ENCODE measurements at regions not wholly inside any gene's neighbourhood (a gene's known extent, or its start where the extent isn't known, plus 50 kb on each side); places are given as distances from the start of the nearest gene placed in this dataset.

- H2BK120ac ChIP-seq (ENCODE audit: low read depth, low read length, poor library complexity, severe bottlenecking) = no peak overlapping the region
- H2BK5ac ChIP-seq (ENCODE audit: insufficient read length, low read length) = no peak overlapping the region
- no peaks in the 10 kb centered on the region; the same call in 1 of the 2 replicates for H3K4me1 ChIP-seq (ENCODE audit: insufficient read depth, low read length)
- no peak overlapping the region for H4K5ac ChIP-seq (ENCODE audit: insufficient read length, low read depth, low read length)
- no peaks in the 10 kb centered on the region for H3K36me3 Mint-ChIP-seq (ENCODE audit: insufficient read depth in 1 of 3, low read depth in 3 of 3)
- no peaks in the 10 kb centered on the region for H3K9me3 ChIP-seq (ENCODE audit: control insufficient read depth, low read depth, low read length)
- no peak overlapping the region for H3K14ac ChIP-seq (ENCODE audit: insufficient read depth, low read length)
- WGBS (ENCODE audit: extremely low coverage, insufficient read length, low lambda C conversion rate) = no CpG with 5 or more reads among the region's 1 CpG
- TF ChIP-seq CTCF (conservative IDR thresholded peaks at IDR 0.05) = no peak
- H4K91ac ChIP-seq (ENCODE audit: insufficient read length, low read depth, low read length) = no peak overlapping the region
- no peak overlapping the region for H4K8ac ChIP-seq (replicated peaks; ENCODE audit: insufficient read length, low read depth, low read length)
- H2BK15ac ChIP-seq (ENCODE audit: low read depth, low read length) = no peak overlapping the region
- H2AFZ ChIP-seq (ENCODE audit: low read length) = no peak overlapping the region
- H3K4ac ChIP-seq (ENCODE audit: low read depth, low read length) = no peak overlapping the region
- no peak overlapping the region for H3K9ac ChIP-seq (ENCODE audit: extremely low read depth, insufficient read length, low read length)
- H3K79me2 ChIP-seq (ENCODE audit: insufficient read depth, low read length) = no peaks in the 10 kb centered on the region
- no peak overlapping the region for H2BK20ac ChIP-seq (ENCODE audit: low read depth, low read length, poor library complexity, severe bottlenecking)
- no peaks in the 10 kb centered on the region for H3K79me1 ChIP-seq (ENCODE audit: insufficient read depth, low read depth, low read length, poor library complexity, severe bottlenecking)
- no peaks in the 10 kb centered on the region for H3K27me3 ChIP-seq (ENCODE audit: insufficient read depth, low read length)
- H3K23ac ChIP-seq (ENCODE audit: insufficient read length, low read depth, low read length) = no peak overlapping the region
- no peak overlapping the region for H2AK5ac ChIP-seq (ENCODE audit: insufficient read length, low read length)
- H3K9me3 Mint-ChIP-seq = no peaks in the 10 kb centered on the region; a peak in 1 of 5 replicates
- H3K23me2 ChIP-seq (ENCODE audit: insufficient read length, low read depth, low read length, poor library complexity, severe bottlenecking) = no peaks in the 10 kb centered on the region
- no peak overlapping the region for H2BK12ac ChIP-seq (ENCODE audit: insufficient read length, low read depth, low read length)
- H3K27ac ChIP-seq (ENCODE audit: insufficient read length, low read depth, low read length) = no peak overlapping the region
- H3K56ac ChIP-seq (ENCODE audit: insufficient read length, low read depth, low read length) = no peak overlapping the region
- DNase-seq = no peak
- H4K20me1 ChIP-seq (ENCODE audit: control insufficient read depth, insufficient read depth, insufficient read length) = no peaks in the 10 kb centered on the region
- H3T11ph ChIP-seq (ENCODE audit: low read length) = no peak overlapping the region
- H3K27ac Mint-ChIP-seq = no peak overlapping the region
- peaks cover 4 to 5% of the 10 kb centered on the region in 2 experiments for H3K4me1 Mint-ChIP-seq
- H3K18ac ChIP-seq (ENCODE audit: insufficient read length, low read depth, low read length) = no peak overlapping the region
- no peak overlapping the region for H3K4me2 ChIP-seq (ENCODE audit: insufficient read depth, insufficient read length, low read length)
- H3K4me3 Mint-ChIP-seq = no peak overlapping the region
- no peaks in the 10 kb centered on the region for H3K27me3 Mint-ChIP-seq (ENCODE audit: low read depth)
Measured at GRCh38 chr2:104233591-104233990, 620.3 kb upstream of the POU3F3 start.

All from H9 (cell line).